GM18508 (cell line): ENCODE measurements at regions not wholly inside any gene's neighbourhood (a gene's known extent, or its start where the extent isn't known, plus 50 kb on each side); places are given as distances from the start of the nearest gene placed in this dataset.
"Not testable (repeated sequence)": the region's sequence is repeated elsewhere in the genome, so short reads cannot be mapped to it uniquely, and the experiment has no call there.

ENCODE experiments used
- ATAC-seq: cut with Tn5 transposase; IDR thresholded peaks from one replicate; pipeline ENCODE4 v1.9.1; 2021; ENCODE audit warnings: moderate number of reproducible peaks; ENCODE audit not compliant: insufficient read depth, unreplicated experiment

- no peak for ATAC-seq
These were observed 599.9 kb downstream of the CSNK1G3 start for GRCh38 chr5:124111886-124112285.

- no peak for ATAC-seq
These were observed 599.0 kb downstream of the CSNK1G3 start for GRCh38 chr5:124110942-124111341.

GRCh38 chr5:124105326-124105725, 593.3 kb downstream of the CSNK1G3 start:
- no peak for ATAC-seq

- no peak for ATAC-seq
These were observed 592.8 kb downstream of the CSNK1G3 start for GRCh38 chr5:124104821-124105220.

GRCh38 chr5:124104344-124104743, 592.4 kb downstream of the CSNK1G3 start:
- ATAC-seq, result no peak

GRCh38 chr5:124103671-124104070, 591.7 kb downstream of the CSNK1G3 start:
- no peak for ATAC-seq

- ATAC-seq, result not testable (repeated sequence)
These were observed 591.1 kb downstream of the CSNK1G3 start for GRCh38 chr5:124103056-124103455.

- ATAC-seq, result no peak
These were observed 590.5 kb downstream of the CSNK1G3 start for GRCh38 chr5:124102486-124102885.

- ATAC-seq, result no peak
These were observed 581.7 kb downstream of the CSNK1G3 start for GRCh38 chr5:124093658-124094057.

GRCh38 chr5:124090115-124090514, 578.1 kb downstream of the CSNK1G3 start:
- ATAC-seq, result no peak

GRCh38 chr5:124089578-124089977, 577.6 kb downstream of the CSNK1G3 start:
- ATAC-seq, result no peak

GRCh38 chr5:124088289-124089032, 576.5 kb downstream of the CSNK1G3 start:
- no peak for ATAC-seq

GRCh38 chr5:124087752-124088151, 575.8 kb downstream of the CSNK1G3 start:
- ATAC-seq, result no peak

- ATAC-seq, result no peak
These were observed 568.3 kb downstream of the CSNK1G3 start for GRCh38 chr5:124080256-124080655.

GRCh38 chr5:124079062-124079461, 567.1 kb downstream of the CSNK1G3 start:
- no peak for ATAC-seq

GRCh38 chr5:124074500-124074899, 562.5 kb downstream of the CSNK1G3 start:
- ATAC-seq, result no peak

- no peak for ATAC-seq
These were observed 560.6 kb downstream of the CSNK1G3 start for GRCh38 chr5:124072570-124072969.

- ATAC-seq, result no peak
These were observed 559.1 kb downstream of the CSNK1G3 start for GRCh38 chr5:124071039-124071438.

- ATAC-seq, result no peak
These were observed 553.5 kb downstream of the CSNK1G3 start for GRCh38 chr5:124065508-124065907.

GRCh38 chr5:124064956-124065355, 553.0 kb downstream of the CSNK1G3 start:
- ATAC-seq, result no peak

GRCh38 chr5:124061663-124062062, 549.7 kb downstream of the CSNK1G3 start:
- no peak for ATAC-seq

GRCh38 chr5:124061068-124061430, 549.1 kb downstream of the CSNK1G3 start:
- ATAC-seq, result no peak
